GM19324 (cell line): ENCODE measurements at regions not wholly inside any gene's neighbourhood (a gene's known extent, or its start where the extent isn't known, plus 50 kb on each side); places are given as distances from the start of the nearest gene placed in this dataset.
A peak's percentile ranks its signal among the peaks of the same experiment; 100 is the strongest.

Experiments
- ATAC-seq: cut with Tn5 transposase; IDR thresholded peaks from one replicate; pipeline ENCODE4 v1.9.1; 2021; ENCODE audit warnings: mild to moderate bottlenecking, moderate library complexity; ENCODE audit not compliant: unreplicated experiment, low FRiP score

- ATAC-seq: no peak
Observed at GRCh38 chr5:128870373-128870772, 94.9 kb upstream of the SLC27A6 start.

GRCh38 chr5:128870923-128871322, 94.4 kb upstream of the SLC27A6 start:
- ATAC-seq: no peak

- ATAC-seq: no peak
Observed at GRCh38 chr5:128876569-128877382, 88.5 kb upstream of the SLC27A6 start.

- no peak for ATAC-seq
Observed at GRCh38 chr5:128877476-128877875, 87.8 kb upstream of the SLC27A6 start.

- no peak for ATAC-seq
Observed at GRCh38 chr5:128881502-128882018, 83.7 kb upstream of the SLC27A6 start.

- ATAC-seq: no peak
Observed at GRCh38 chr5:128885649-128886255, 79.5 kb upstream of the SLC27A6 start.

GRCh38 chr5:128895122-128895521, 70.2 kb upstream of the SLC27A6 start:
- ATAC-seq: no peak

- no peak for ATAC-seq
Observed at GRCh38 chr5:128896675-128897074, 68.6 kb upstream of the SLC27A6 start.

GRCh38 chr5:128903550-128903949, 61.7 kb upstream of the SLC27A6 start:
- ATAC-seq: no peak

- ATAC-seq: no peak
Observed at GRCh38 chr5:128904805-128905567, 60.3 kb upstream of the SLC27A6 start.

GRCh38 chr5:128905568-128906110, 59.6 kb upstream of the SLC27A6 start:
- ATAC-seq: peak; percentile 86

- no peak for ATAC-seq
Observed at GRCh38 chr5:128913551-128913950, 51.7 kb upstream of the SLC27A6 start.
